ENCODE measurements at regions not wholly inside any gene's neighbourhood (a gene's known extent, or its start where the extent isn't known, plus 50 kb on each side); places are given as distances from the start of the nearest gene placed in this dataset.
"Not testable (repeated sequence)": the region's sequence is repeated elsewhere in the genome, so short reads cannot be mapped to it uniquely, and the experiment has no call there.

GRCh38 chr5:44756097-44756496 is 52.6 kb upstream of the MRPS30 start:
- DNase-seq = not testable (repeated sequence)

GRCh38 chr5:44747396-44747795 is 61.4 kb upstream of the MRPS30 start:
- DNase-seq = no peak

- no peak for DNase-seq
Observed at GRCh38 chr5:44740660-44741059, 68.1 kb upstream of the MRPS30 start.

- no peak for DNase-seq
Observed at GRCh38 chr5:44729536-44729935, 79.2 kb upstream of the MRPS30 start.

GRCh38 chr5:44727100-44727499 is 81.6 kb upstream of the MRPS30 start:
- DNase-seq = no peak

- no peak for DNase-seq
Observed at GRCh38 chr5:44719856-44720255, 88.9 kb upstream of the MRPS30 start.

- no peak for DNase-seq
Observed at GRCh38 chr5:44714871-44715561, 93.7 kb upstream of the MRPS30 start.

- DNase-seq = no peak
Observed at GRCh38 chr5:44713446-44713845, 95.3 kb upstream of the MRPS30 start.

- DNase-seq = no peak
Observed at GRCh38 chr5:44711901-44712300, 96.8 kb upstream of the MRPS30 start.

GRCh38 chr5:44708602-44709001 is 100.1 kb upstream of the MRPS30 start:
- no peak for DNase-seq

GRCh38 chr5:44707721-44708120 is 101.0 kb upstream of the MRPS30 start:
- DNase-seq = no peak

GRCh38 chr5:44697025-44697424 is 111.7 kb upstream of the MRPS30 start:
- DNase-seq = no peak

- no peak for DNase-seq
Observed at GRCh38 chr5:44695259-44695658, 113.5 kb upstream of the MRPS30 start.

GRCh38 chr5:44691802-44692201 is 116.9 kb upstream of the MRPS30 start:
- peak; percentile 6 for DNase-seq

GRCh38 chr5:44681906-44682305 is 126.8 kb upstream of the MRPS30 start:
- no peak for DNase-seq

GRCh38 chr5:44679214-44679613 is 129.5 kb upstream of the MRPS30 start:
- DNase-seq = no peak

- no peak for DNase-seq
Observed at GRCh38 chr5:44675296-44675695, 133.5 kb upstream of the MRPS30 start.

- DNase-seq = no peak
Observed at GRCh38 chr5:44674461-44674860, 134.3 kb upstream of the MRPS30 start.

- not testable (repeated sequence) for DNase-seq
Observed at GRCh38 chr5:44668471-44668870, 140.3 kb upstream of the MRPS30 start.

GRCh38 chr5:44665101-44665701 is 143.5 kb upstream of the MRPS30 start:
- no peak for DNase-seq

- DNase-seq = no peak
Observed at GRCh38 chr5:44664711-44665100, 144.0 kb upstream of the MRPS30 start.

- no peak for DNase-seq
Observed at GRCh38 chr5:44663991-44664710, 144.6 kb upstream of the MRPS30 start.

GRCh38 chr5:44661851-44662250 is 146.9 kb upstream of the MRPS30 start:
- DNase-seq = no peak

- no peak for DNase-seq
Observed at GRCh38 chr5:44660251-44660650, 148.5 kb upstream of the MRPS30 start.

Measured in fibroblast of upper back skin (primary cell).